PC-9 (cell line): ENCODE measurements at regions not wholly inside any gene's neighbourhood (a gene's known extent, or its start where the extent isn't known, plus 50 kb on each side); places are given as distances from the start of the nearest gene placed in this dataset.

Experiments used
- CTCF ChIP-seq: fragments of 200-600 bp; sonication (generic); conservative IDR thresholded peaks from 2 replicates; pipeline ENCODE4 v1.6.1; 2017; ENCODE audit warnings: mixed run types, antibody characterized with exemption, mild to moderate bottlenecking, moderate library complexity
- EZH2 ChIP-seq: fragments of 200-600 bp; sonication (generic); IDR thresholded peaks from 2 replicates; pipeline ENCODE4 v1.8.0; 2017; ENCODE audit warnings: antibody characterized with exemption, low read depth

GRCh38 chr21:41559658-41560631, 52.0 kb upstream of the TMPRSS2 start:
- TF ChIP-seq CTCF (no peak), EZH2 (no peak)
